Epithelial cell of esophagus (primary cell): ENCODE measurements at regions not wholly inside any gene's neighbourhood (a gene's known extent, or its start where the extent isn't known, plus 50 kb on each side); places are given as distances from the start of the nearest gene placed in this dataset.

Experiments
- DNase-seq: peaks from one replicate; pipeline ENCODE4 v3.0.0; 2010; ENCODE audit warnings: low read depth
- H3K4me3 ChIP-seq: 2 replicates; pipeline ENCODE4 v1.5.1; 2011; ENCODE audit warnings: mild to moderate bottlenecking, low read length, control low read depth
- TF ChIP-seq, protein P1 (sequence below): IDR thresholded peaks from 2 replicates; pipeline ENCODE4 v1.5.1; 2011; ENCODE audit warnings: low read depth, mild to moderate bottlenecking, low read length, control low read depth, inconsistent platforms; ENCODE audit not compliant: insufficient read depth; ENCODE audit errors: missing control alignments

- no peak overlapping the region for H3K4me3 ChIP-seq
- TF ChIP-seq, protein P1, sequence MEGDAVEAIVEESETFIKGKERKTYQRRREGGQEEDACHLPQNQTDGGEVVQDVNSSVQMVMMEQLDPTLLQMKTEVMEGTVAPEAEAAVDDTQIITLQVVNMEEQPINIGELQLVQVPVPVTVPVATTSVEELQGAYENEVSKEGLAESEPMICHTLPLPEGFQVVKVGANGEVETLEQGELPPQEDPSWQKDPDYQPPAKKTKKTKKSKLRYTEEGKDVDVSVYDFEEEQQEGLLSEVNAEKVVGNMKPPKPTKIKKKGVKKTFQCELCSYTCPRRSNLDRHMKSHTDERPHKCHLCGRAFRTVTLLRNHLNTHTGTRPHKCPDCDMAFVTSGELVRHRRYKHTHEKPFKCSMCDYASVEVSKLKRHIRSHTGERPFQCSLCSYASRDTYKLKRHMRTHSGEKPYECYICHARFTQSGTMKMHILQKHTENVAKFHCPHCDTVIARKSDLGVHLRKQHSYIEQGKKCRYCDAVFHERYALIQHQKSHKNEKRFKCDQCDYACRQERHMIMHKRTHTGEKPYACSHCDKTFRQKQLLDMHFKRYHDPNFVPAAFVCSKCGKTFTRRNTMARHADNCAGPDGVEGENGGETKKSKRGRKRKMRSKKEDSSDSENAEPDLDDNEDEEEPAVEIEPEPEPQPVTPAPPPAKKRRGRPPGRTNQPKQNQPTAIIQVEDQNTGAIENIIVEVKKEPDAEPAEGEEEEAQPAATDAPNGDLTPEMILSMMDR: no peak
- DNase-seq: no peak
Observed at GRCh38 chr5:116740771-116741170, 166.1 kb upstream of the SEMA6A start.

DNA sequence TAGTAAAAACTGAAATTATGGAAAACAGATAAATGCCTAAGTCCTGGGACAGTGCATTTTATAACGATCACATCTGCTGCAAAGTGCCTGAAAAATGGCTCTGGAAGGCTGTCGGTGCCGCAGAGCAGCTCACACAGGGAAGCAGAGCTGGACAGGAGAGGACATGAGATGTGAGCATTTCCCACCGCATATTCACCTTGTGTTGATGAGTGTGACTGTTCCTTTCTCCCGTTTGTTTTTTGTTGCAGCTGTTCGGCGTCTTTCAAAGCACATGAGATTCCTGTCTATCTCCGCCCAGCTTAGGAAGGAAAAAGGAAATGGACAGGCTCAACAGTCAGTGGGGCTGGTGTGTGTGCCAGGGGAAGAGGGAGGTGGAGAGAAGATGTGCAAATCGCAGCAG, 164.9 kb upstream of the SEMA6A start:
- DNase-seq: no peak
- no peak overlapping the region for H3K4me3 ChIP-seq
- TF ChIP-seq, protein P1: no peak

- no peak overlapping the region for H3K4me3 ChIP-seq
- DNase-seq: no peak
- TF ChIP-seq, protein P1: no peak
Observed at GRCh38 chr5:116738615-116739261, 164.1 kb upstream of the SEMA6A start.

- TF ChIP-seq, protein P1: no peak
- H3K4me3 ChIP-seq: no peak overlapping the region
- no peak for DNase-seq
Observed at GRCh38 chr5:116738239-116738614, 163.6 kb upstream of the SEMA6A start.

DNA sequence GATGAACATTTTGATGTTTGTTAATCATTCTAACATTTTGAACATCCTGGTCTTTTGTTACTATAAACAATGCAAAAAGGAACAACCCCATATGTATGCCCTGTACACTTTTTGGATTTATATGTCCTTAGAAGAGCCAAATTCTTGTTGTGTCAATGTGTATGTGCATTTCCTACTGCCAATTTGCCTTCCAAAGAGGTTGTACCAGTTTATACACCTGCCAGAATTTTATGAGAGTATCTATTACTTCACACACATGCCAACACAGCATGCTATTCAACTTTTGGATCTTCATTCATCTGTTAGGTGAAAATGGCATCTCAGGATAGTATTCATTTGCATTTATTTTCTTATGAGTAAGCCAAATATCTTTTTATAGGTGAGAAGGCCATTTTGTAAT, 162.0 kb upstream of the SEMA6A start:
- TF ChIP-seq, protein P1: no peak
- no peak overlapping the region for H3K4me3 ChIP-seq
- DNase-seq: no peak

GRCh38 chr5:116733991-116734975, 159.7 kb upstream of the SEMA6A start:
- no peak overlapping the region for H3K4me3 ChIP-seq
- TF ChIP-seq, protein P1: no peak
- DNase-seq: no peak

GRCh38 chr5:116732591-116732990, 158.0 kb upstream of the SEMA6A start:
- DNase-seq: no peak
- no peak overlapping the region for H3K4me3 ChIP-seq
- TF ChIP-seq, protein P1: no peak
